Epidermal melanocyte (primary cell): ENCODE measurements at regions not wholly inside any gene's neighbourhood (a gene's known extent, or its start where the extent isn't known, plus 50 kb on each side); places are given as distances from the start of the nearest gene placed in this dataset.

ENCODE experiments used
- DNase-seq: peaks from one replicate; pipeline ENCODE4 v3.0.0; 2011; ENCODE audit warnings: low spot score; ENCODE audit not compliant: insufficient read length

DNA sequence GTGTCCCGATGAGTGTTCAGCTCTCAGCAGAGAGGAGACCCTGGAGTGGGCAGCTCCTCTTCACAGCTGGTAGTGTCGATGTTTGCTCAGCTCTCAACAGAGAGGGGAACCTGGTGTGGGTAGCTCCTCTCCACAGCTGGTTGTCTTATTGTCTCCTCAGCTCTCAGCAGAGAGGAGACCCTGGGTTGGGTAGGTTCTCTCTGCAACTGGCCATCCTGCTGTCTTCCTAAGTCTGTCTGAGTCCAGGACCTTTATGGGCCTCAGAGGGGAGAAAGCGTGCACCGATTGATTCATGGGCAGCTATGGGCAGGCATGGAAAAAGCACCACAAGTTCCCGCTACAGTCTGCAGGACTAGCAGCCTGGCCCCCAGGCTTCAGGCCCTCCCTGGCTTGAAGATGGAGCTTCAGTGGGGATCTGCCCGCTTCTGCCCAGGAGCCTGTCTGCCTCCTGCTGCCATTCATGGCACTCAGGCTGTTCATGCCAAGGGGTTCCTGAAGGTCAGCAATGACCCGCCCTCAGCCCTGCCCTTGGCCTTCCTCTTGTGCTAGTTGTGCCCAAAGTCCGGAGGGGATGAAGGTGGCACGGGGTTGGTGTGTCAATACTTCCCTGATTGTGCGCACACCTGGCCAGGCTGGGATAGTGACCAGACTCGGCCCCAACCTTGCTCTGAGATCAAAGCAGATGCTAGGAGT lies 224.2 kb downstream of the KCNC2 start:
- DNase-seq: no peak

DNA sequence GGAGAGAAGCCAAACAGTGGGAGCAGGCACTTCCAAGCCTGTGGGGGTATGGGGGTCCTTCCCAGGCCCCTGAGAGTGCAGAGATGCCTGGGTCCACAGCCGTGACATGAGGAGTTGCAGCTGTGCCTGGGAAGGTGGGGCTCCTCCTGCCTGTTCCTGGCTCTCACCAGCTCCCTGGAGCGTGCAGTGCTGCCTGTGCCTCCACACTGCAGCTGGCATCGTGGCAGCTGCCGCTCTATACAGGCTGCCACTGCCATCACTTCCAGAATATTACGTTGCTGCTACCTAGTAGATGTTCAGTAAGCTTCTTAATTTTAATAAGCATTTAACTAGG lies 223.7 kb downstream of the KCNC2 start:
- no peak for DNase-seq

DNA sequence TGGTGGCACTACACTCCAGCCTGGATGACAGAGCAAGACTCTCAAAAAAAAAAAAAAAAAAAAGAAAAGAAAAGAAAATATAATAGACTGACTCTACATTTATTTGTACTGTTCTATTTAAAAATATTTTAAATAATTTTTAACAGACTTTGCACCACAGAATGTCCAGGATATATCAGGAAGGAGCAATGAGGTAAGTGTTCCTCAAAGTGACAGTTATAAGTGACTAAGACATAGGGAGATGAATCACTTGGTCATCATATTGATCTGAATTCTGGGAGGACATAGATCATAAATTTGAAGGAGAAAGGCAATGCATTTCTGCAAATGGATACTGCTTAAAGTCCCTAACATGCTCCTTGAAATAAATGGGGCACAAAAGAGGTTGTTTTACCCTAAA lies 221.5 kb downstream of the KCNC2 start:
- DNase-seq: no peak
